K562 (cell line): ENCODE measurements at regions not wholly inside any gene's neighbourhood (a gene's known extent, or its start where the extent isn't known, plus 50 kb on each side); places are given as distances from the start of the nearest gene placed in this dataset.
A peak's percentile ranks its signal among the peaks of the same experiment; 100 is the strongest.

ENCODE experiments used
- ARID3A ChIP-seq: IDR thresholded peaks from 2 replicates; pipeline ENCODE4 v1.6.1; 2012; ENCODE audit warnings: low read depth, low read length, improper control_type of control experiment, borderline replicate concordance
- GMEB1 ChIP-seq: fragments of 250-450 bp; sonication (Bioruptor Pico); IDR thresholded peaks from 2 replicates; pipeline ENCODE4 v1.4.0; 2020; ENCODE audit warnings: mild to moderate bottlenecking
- HNRNPK ChIP-seq: fragments of 200-400 bp; formaldehyde crosslinking; IDR thresholded peaks from one replicate; pipeline ENCODE4 v1.6.1; 2018; ENCODE audit warnings: mild to moderate bottlenecking, low read depth, low read length; ENCODE audit not compliant: poor library complexity, severe bottlenecking
- IRF1 ChIP-seq: sonication (generic); formaldehyde crosslinking; IDR thresholded peaks from 2 replicates; pipeline ENCODE4 v1.8.0; 2022; ENCODE audit warnings: missing genetic modification reagents, mild to moderate bottlenecking, borderline replicate concordance
- JUND ChIP-seq, 2 experiments: IDR thresholded peaks; 2 replicates in 1 of 2; 3 replicates in 1 of 2; pipeline ENCODE4 v1.6.1; 2011; ENCODE audit warnings: borderline replicate concordance in 2 of 2, low read depth in 2 of 2, low read length in 2 of 2, improper control_type of control experiment in 1 of 2, missing biosample characterization in 1 of 2, missing genetic modification characterization in 1 of 2, missing genetic modification reagents in 1 of 2
- PCBP1 ChIP-seq: fragments of 200-400 bp; formaldehyde crosslinking; IDR thresholded peaks from 2 replicates; pipeline ENCODE4 v1.6.1; 2018; ENCODE audit warnings: mild to moderate bottlenecking, low read depth, low read length; ENCODE audit not compliant: poor library complexity, severe bottlenecking
- RB1 ChIP-seq: fragments of 450-650 bp; IDR thresholded peaks from 2 replicates; pipeline ENCODE4 v1.6.1; 2017; ENCODE audit warnings: low read depth, mild to moderate bottlenecking
- TBL1XR1 ChIP-seq, 2 experiments: IDR thresholded peaks; 2 replicates each; pipeline ENCODE4 v1.6.1; 2012; ENCODE audit warnings: improper control_type of control experiment in 2 of 2, low read length in 2 of 2, mild to moderate bottlenecking in 1 of 2
- TCF7L2 ChIP-seq: fragments of 150-350 bp; IDR thresholded peaks from 2 replicates; pipeline ENCODE4 v1.6.1; 2016; ENCODE audit warnings: low read depth, mild to moderate bottlenecking, low read length, moderate library complexity
- TCFL5 ChIP-seq: fragments of 250-450 bp; sonication (Bioruptor Pico); conservative IDR thresholded peaks from 2 replicates; pipeline ENCODE4 v1.6.1; 2021; ENCODE audit warnings: mild to moderate bottlenecking, moderate library complexity, matching md5 sums
- TRIM28 ChIP-seq: fragments of 450-650 bp; IDR thresholded peaks from 2 replicates; pipeline ENCODE4 v1.6.1; 2017
- TSC22D4 ChIP-seq: fragments of 450-650 bp; IDR thresholded peaks from 2 replicates; pipeline ENCODE4 v1.6.1; 2016; ENCODE audit warnings: missing genetic modification characterization, missing biosample characterization, control low read depth
- ZFP30 ChIP-seq: fragments of 250-450 bp; sonication (Bioruptor Pico); IDR thresholded peaks from 2 replicates; pipeline ENCODE4 v1.8.0; 2022; ENCODE audit warnings: moderate library complexity, mild to moderate bottlenecking, inconsistent platforms, borderline replicate concordance
- TF ChIP-seq, protein P1 (sequence below): fragments of 450-650 bp; IDR thresholded peaks from 2 replicates; pipeline ENCODE4 v1.6.1; 2016; ENCODE audit warnings: low read depth

DNA sequence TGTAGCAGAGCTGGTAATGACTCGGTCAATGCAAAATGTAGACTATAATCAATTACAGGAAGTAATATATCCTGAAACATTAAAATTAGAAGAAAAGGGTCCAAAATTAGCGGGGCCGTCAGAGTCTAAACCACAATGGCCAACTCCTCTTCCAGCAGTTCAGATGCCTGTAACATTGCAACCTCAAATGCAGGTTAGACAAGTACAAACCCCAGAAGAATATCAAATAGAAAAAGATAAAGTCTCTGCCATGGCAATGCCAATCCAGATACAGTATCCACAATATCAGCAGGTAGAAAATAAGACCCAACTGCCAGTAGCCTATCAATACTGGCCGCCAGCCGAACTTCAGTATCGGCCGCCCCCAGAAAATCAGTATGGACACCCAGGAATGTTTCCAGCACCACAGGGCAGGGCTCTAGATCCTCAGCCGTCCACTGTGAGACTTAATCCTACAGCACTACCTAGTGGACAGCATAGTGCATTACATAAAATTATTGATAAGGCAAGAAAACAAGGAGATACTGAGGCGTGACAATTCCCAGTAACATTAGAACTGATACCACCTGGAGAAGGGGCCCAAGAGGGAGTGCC, 158.4 kb downstream of the GPX5 start (continued):
- TF ChIP-seq GMEB1 (CRISPR knock-in tag) (no peak), TCFL5 (CRISPR knock-in tag) (no peak), TSC22D4 (tag) (no peak), JUND (IDR thresholded peaks at IDR 0.05; ENCODE audit: borderline replicate concordance, low read depth, low read length) (no peak), JUND (tag; IDR thresholded peaks at IDR 0.05; ENCODE audit: borderline replicate concordance, low read depth, low read length) (no peak), TRIM28 (no peak), PCBP1 (no peak), IRF1 (CRISPR knock-in tag) (no peak), RB1 (no peak), TBL1XR1 (IDR thresholded peaks at IDR 0.05; ENCODE audit: low read length in 2 of 2) (0 out of 4 replicates have a peak, but pooled peaks of 1 of the 2 experiments have one; percentile 34), ARID3A (peak; percentile 93), HNRNPK (no peak), TCF7L2 (no peak), ZFP30 (no peak)
- TF ChIP-seq, protein P1, sequence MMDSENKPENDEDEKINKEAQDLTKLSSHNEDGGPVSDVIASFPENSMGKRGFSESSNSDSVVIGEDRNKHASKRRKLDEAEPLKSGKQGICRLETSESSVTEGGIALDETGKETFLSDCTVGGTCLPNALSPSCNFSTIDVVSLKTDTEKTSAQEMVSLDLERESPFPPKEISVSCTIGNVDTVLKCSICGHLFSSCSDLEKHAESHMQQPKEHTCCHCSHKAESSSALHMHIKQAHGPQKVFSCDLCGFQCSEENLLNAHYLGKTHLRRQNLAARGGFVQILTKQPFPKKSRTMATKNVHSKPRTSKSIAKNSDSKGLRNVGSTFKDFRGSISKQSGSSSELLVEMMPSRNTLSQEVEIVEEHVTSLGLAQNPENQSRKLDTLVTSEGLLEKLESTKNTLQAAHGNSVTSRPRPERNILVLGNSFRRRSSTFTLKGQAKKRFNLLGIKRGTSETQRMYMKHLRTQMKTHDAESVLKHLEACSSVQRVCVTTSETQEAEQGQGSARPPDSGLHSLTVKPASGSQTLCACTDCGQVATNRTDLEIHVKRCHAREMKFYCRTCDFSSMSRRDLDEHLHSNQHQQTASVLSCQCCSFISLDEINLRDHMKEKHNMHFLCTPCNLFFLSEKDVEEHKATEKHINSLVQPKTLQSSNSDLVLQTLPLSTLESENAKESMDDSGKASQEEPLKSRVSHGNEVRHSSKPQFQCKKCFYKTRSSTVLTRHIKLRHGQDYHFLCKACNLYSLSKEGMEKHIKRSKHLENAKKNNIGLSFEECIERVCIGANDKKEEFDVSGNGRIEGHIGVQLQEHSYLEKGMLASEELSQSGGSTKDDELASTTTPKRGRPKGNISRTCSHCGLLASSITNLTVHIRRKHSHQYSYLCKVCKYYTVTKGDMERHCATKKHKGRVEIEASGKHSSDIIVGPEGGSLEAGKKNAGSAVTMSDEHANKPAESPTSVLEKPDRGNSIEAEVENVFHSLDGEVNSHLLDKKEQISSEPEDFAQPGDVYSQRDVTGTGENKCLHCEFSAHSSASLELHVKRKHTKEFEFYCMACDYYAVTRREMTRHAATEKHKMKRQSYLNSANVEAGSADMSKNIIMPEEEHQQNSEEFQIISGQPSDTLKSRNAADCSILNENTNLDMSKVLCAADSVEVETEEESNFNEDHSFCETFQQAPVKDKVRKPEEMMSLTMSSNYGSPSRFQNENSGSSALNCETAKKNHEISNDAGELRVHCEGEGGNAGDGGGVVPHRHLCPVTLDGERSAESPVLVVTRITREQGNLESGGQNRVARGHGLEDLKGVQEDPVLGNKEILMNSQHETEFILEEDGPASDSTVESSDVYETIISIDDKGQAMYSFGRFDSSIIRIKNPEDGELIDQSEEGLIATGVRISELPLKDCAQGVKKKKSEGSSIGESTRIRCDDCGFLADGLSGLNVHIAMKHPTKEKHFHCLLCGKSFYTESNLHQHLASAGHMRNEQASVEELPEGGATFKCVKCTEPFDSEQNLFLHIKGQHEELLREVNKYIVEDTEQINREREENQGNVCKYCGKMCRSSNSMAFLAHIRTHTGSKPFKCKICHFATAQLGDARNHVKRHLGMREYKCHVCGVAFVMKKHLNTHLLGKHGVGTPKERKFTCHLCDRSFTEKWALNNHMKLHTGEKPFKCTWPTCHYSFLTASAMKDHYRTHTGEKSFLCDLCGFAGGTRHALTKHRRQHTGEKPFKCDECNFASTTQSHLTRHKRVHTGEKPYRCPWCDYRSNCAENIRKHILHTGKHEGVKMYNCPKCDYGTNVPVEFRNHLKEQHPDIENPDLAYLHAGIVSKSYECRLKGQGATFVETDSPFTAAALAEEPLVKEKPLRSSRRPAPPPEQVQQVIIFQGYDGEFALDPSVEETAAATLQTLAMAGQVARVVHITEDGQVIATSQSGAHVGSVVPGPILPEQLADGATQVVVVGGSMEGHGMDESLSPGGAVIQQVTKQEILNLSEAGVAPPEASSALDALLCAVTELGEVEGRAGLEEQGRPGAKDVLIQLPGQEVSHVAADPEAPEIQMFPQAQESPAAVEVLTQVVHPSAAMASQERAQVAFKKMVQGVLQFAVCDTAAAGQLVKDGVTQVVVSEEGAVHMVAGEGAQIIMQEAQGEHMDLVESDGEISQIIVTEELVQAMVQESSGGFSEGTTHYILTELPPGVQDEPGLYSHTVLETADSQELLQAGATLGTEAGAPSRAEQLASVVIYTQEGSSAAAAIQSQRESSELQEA = no peak
